ENCODE measurements at regions not wholly inside any gene's neighbourhood (a gene's known extent, or its start where the extent isn't known, plus 50 kb on each side); places are given as distances from the start of the nearest gene placed in this dataset.

- CTCF ChIA-PET: no interaction called here
Observed at GRCh38 chr6:21999012-21999528, 297.8 kb downstream of the PRL start.

GRCh38 chr6:21999741-22000140, 297.1 kb downstream of the PRL start:
- TF ChIP-seq REST (IDR thresholded peaks at IDR 0.05; ENCODE audit: insufficient read depth in 1 of 2, low read depth in 2 of 2, low read length in 1 of 2) (no peak), TCF7L2 (IDR thresholded peaks at IDR 0.05; ENCODE audit: low read depth, low read length) (no peak), POLR2AphosphoS5 (IDR thresholded peaks at IDR 0.05; ENCODE audit: low read depth, low read length) (no peak), SIN3A (IDR thresholded peaks at IDR 0.05; ENCODE audit: borderline replicate concordance, insufficient read depth, low read depth, low read length) (no peak)
- TF ChIP-seq, protein P1, sequence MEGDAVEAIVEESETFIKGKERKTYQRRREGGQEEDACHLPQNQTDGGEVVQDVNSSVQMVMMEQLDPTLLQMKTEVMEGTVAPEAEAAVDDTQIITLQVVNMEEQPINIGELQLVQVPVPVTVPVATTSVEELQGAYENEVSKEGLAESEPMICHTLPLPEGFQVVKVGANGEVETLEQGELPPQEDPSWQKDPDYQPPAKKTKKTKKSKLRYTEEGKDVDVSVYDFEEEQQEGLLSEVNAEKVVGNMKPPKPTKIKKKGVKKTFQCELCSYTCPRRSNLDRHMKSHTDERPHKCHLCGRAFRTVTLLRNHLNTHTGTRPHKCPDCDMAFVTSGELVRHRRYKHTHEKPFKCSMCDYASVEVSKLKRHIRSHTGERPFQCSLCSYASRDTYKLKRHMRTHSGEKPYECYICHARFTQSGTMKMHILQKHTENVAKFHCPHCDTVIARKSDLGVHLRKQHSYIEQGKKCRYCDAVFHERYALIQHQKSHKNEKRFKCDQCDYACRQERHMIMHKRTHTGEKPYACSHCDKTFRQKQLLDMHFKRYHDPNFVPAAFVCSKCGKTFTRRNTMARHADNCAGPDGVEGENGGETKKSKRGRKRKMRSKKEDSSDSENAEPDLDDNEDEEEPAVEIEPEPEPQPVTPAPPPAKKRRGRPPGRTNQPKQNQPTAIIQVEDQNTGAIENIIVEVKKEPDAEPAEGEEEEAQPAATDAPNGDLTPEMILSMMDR (IDR thresholded peaks at IDR 0.05): no peak
- H3K27me3 ChIP-seq (ENCODE audit: control insufficient read depth, insufficient read depth, low read length): no peaks in the 10 kb centered on the region
- no peak overlapping the region for H3K4me3 ChIP-seq (ENCODE audit: low read depth in 2 of 2, low read length in 2 of 2)
- intact Hi-C loops (cut with micrococcal nuclease; ENCODE audit: unreplicated experiment) (no loop called here), in situ Hi-C loops (cut with HindIII; ENCODE audit: low pct_unique_long_range_greater_than_20kb, low sequenced_read_pairs) (no loop called here)
- ATAC-seq (no peak), DNase-seq (ENCODE audit: low read depth, low spot score) (no peak)
- H3K4me1 ChIP-seq (ENCODE audit: control insufficient read depth, insufficient read depth, low read length): no peaks in the 10 kb centered on the region
- no TSS peak for BruUV-seq (replicated peaks)
- no peaks in the 10 kb centered on the region for H3K9me3 ChIP-seq (ENCODE audit: control insufficient read depth, insufficient read depth, low read depth, low read length)
- POLR2A ChIA-PET: no interaction called here
- CTCF ChIA-PET: no interaction called here
- H3K27ac ChIP-seq (ENCODE audit: low read length): no peak overlapping the region
- no peaks in the 10 kb centered on the region for H3K36me3 ChIP-seq (ENCODE audit: control insufficient read depth, insufficient read depth, low read length)

More at GRCh38 chr6:21999012-21999528, 297.8 kb downstream of the PRL start:
- ATAC-seq: no peak
- TF ChIP-seq REST (IDR thresholded peaks at IDR 0.05; ENCODE audit: insufficient read depth in 1 of 2, low read depth in 2 of 2, low read length in 1 of 2) (no peak), POLR2AphosphoS5 (IDR thresholded peaks at IDR 0.05; ENCODE audit: low read depth, low read length) (no peak), SIN3A (IDR thresholded peaks at IDR 0.05; ENCODE audit: borderline replicate concordance, insufficient read depth, low read depth, low read length) (no peak), TCF7L2 (IDR thresholded peaks at IDR 0.05; ENCODE audit: low read depth, low read length) (no peak)
- TF ChIP-seq, protein P1 (IDR thresholded peaks at IDR 0.05): no peak
- in situ Hi-C loops (cut with HindIII; ENCODE audit: low pct_unique_long_range_greater_than_20kb, low sequenced_read_pairs): no loop called here
- BruUV-seq (replicated peaks): no TSS peak
- Histone ChIP-seq H3K4me3 (ENCODE audit: low read depth in 2 of 2, low read length in 2 of 2) (no peak overlapping the region), H3K27ac (ENCODE audit: low read length) (no peak overlapping the region), H3K4me1 (ENCODE audit: control insufficient read depth, insufficient read depth, low read length) (no peaks in the 10 kb centered on the region), H3K27me3 (ENCODE audit: control insufficient read depth, insufficient read depth, low read length) (no peaks in the 10 kb centered on the region), H3K36me3 (ENCODE audit: control insufficient read depth, insufficient read depth, low read length) (no peaks in the 10 kb centered on the region), H3K9me3 (ENCODE audit: control insufficient read depth, insufficient read depth, low read depth, low read length) (no peaks in the 10 kb centered on the region)
- no peak for DNase-seq (ENCODE audit: low read depth, low spot score)
- POLR2A ChIA-PET: no interaction called here
- intact Hi-C loops (cut with micrococcal nuclease; ENCODE audit: unreplicated experiment): no loop called here
